Cardiac muscle cell (in vitro differentiated cells and primary cell): ENCODE measurements at regions not wholly inside any gene's neighbourhood (a gene's known extent, or its start where the extent isn't known, plus 50 kb on each side); places are given as distances from the start of the nearest gene placed in this dataset.

Source experiments
- DNase-seq, 2 donors: peaks; one replicate each; pipeline versions ENCODE4 v3.0.0 to v3.0.0-alpha.2; 2010 to 2017; ENCODE audit warnings: low read depth in 1 of 2, low spot score in 1 of 2
- H3K27ac ChIP-seq: fragments of 200-600 bp; sonication (generic); 2 replicates; pipeline ENCODE4 v1.5.1; 2016
- H3K27me3 ChIP-seq: fragments of 200-600 bp; sonication (generic); 2 replicates; pipeline ENCODE4 v1.6.0; 2016; ENCODE audit warnings: control low read depth
- H3K36me3 ChIP-seq: fragments of 200-600 bp; sonication (generic); 2 replicates; pipeline ENCODE4 v1.5.1; 2016; ENCODE audit warnings: control low read depth
- H3K4me1 ChIP-seq: fragments of 200-600 bp; sonication (generic); 2 replicates; pipeline ENCODE4 v1.8.1; 2017; ENCODE audit warnings: low read depth, mild to moderate bottlenecking, mixed run types
- H3K4me3 ChIP-seq: fragments of 200-600 bp; sonication (generic); 2 replicates; pipeline ENCODE4 v1.5.1; 2016; ENCODE audit warnings: mild to moderate bottlenecking
- H3K9me3 ChIP-seq: fragments of 200-600 bp; sonication (generic); 2 replicates; pipeline ENCODE4 v1.5.1; 2017; ENCODE audit warnings: low read depth, mild to moderate bottlenecking, control low read depth
- CTCF ChIP-seq: IDR thresholded peaks from 2 replicates; pipeline ENCODE4 v1.5.1; 2012; ENCODE audit warnings: low read depth, mild to moderate bottlenecking, low read length

- no peaks in the 10 kb centered on the region for H3K27me3 ChIP-seq
- TF ChIP-seq CTCF = no peak
- no peak for DNase-seq
- no peaks in the 10 kb centered on the region for H3K4me1 ChIP-seq
- no peak overlapping the region for H3K4me3 ChIP-seq
- H3K9me3 ChIP-seq = no peaks in the 10 kb centered on the region
- no peak overlapping the region for H3K27ac ChIP-seq
- H3K36me3 ChIP-seq = no peaks in the 10 kb centered on the region
Observed at GRCh38 chr11:28951191-28951590, 843.0 kb downstream of the METTL15 start.

- no peaks in the 10 kb centered on the region for H3K27me3 ChIP-seq
- no peak overlapping the region for H3K4me3 ChIP-seq
- no peaks in the 10 kb centered on the region for H3K36me3 ChIP-seq
- no peak for TF ChIP-seq CTCF
- H3K9me3 ChIP-seq = no peaks in the 10 kb centered on the region
- DNase-seq = no peak
- no peak overlapping the region for H3K27ac ChIP-seq
- no peaks in the 10 kb centered on the region for H3K4me1 ChIP-seq
Observed at GRCh38 chr11:28939381-28939780, 831.2 kb downstream of the METTL15 start.

- TF ChIP-seq CTCF = no peak
- Histone ChIP-seq H3K9me3 (no peaks in the 10 kb centered on the region), H3K4me3 (no peak overlapping the region), H3K27me3 (no peaks in the 10 kb centered on the region), H3K36me3 (no peaks in the 10 kb centered on the region), H3K4me1 (no peaks in the 10 kb centered on the region), H3K27ac (no peak overlapping the region)
- no peak for DNase-seq
Observed at GRCh38 chr11:28938091-28938490, 829.9 kb downstream of the METTL15 start.

- DNase-seq = no peak
- no peaks in the 10 kb centered on the region for H3K4me1 ChIP-seq
- no peak for TF ChIP-seq CTCF
- no peak overlapping the region for H3K4me3 ChIP-seq
- no peak overlapping the region for H3K27ac ChIP-seq
- no peaks in the 10 kb centered on the region for H3K36me3 ChIP-seq
- H3K9me3 ChIP-seq = no peaks in the 10 kb centered on the region
- no peaks in the 10 kb centered on the region for H3K27me3 ChIP-seq
Observed at GRCh38 chr11:28932940-28933339, 824.8 kb downstream of the METTL15 start.

GRCh38 chr11:28924004-28924403 is 815.8 kb downstream of the METTL15 start:
- no peak for TF ChIP-seq CTCF

More at GRCh38 chr11:28924004-28924403, 815.8 kb downstream of the METTL15 start:
- no peak overlapping the region for H3K4me3 ChIP-seq
- DNase-seq = no peak
- no peaks in the 10 kb centered on the region for H3K36me3 ChIP-seq
- no peaks in the 10 kb centered on the region for H3K27me3 ChIP-seq
- H3K27ac ChIP-seq = no peak overlapping the region
- no peaks in the 10 kb centered on the region for H3K4me1 ChIP-seq
- no peaks in the 10 kb centered on the region for H3K9me3 ChIP-seq
